Chondrocyte (in vitro differentiated cells): ENCODE measurements at regions not wholly inside any gene's neighbourhood (a gene's known extent, or its start where the extent isn't known, plus 50 kb on each side); places are given as distances from the start of the nearest gene placed in this dataset.

ENCODE experiments used
- DNase-seq: peaks from one replicate; pipeline ENCODE4 v3.0.0; 2021; ENCODE audit warnings: mixed read lengths, low spot score
- H3K27ac Mint-ChIP-seq: one replicate; pipeline ENCODE4 v1.8.0; 2021; ENCODE audit warnings: mild to moderate bottlenecking, moderate library complexity, mixed read lengths; ENCODE audit not compliant: unreplicated experiment
- H3K27me3 Mint-ChIP-seq: 2 replicates; pipeline ENCODE4 v1.8.0; 2021; ENCODE audit warnings: low read depth, mixed read lengths
- H3K36me3 Mint-ChIP-seq: 2 replicates; pipeline ENCODE4 v1.8.0; 2021; ENCODE audit warnings: low read depth, mixed read lengths
- H3K4me1 Mint-ChIP-seq: 2 replicates; pipeline ENCODE4 v1.8.0; 2021; ENCODE audit warnings: low read depth, mild to moderate bottlenecking, mixed read lengths
- H3K4me3 Mint-ChIP-seq: one replicate; pipeline ENCODE4 v1.8.0; 2021; ENCODE audit warnings: mild to moderate bottlenecking, moderate library complexity, mixed read lengths; ENCODE audit not compliant: unreplicated experiment
- H3K9me3 Mint-ChIP-seq: 2 replicates; pipeline ENCODE4 v1.8.0; 2021; ENCODE audit warnings: low read depth, mixed read lengths
- CTCF ChIP-seq: fragments of 200-600 bp; sonication (generic); IDR thresholded peaks from 2 replicates; pipeline ENCODE4 v1.5.0; 2021; ENCODE audit warnings: antibody characterized with exemption, mild to moderate bottlenecking, moderate library complexity

GRCh38 chr5:178788381-178789085 lies 58.1 kb upstream of the ZNF354A start:
- no peak overlapping the region for H3K4me3 Mint-ChIP-seq
- peak; percentile 67 for DNase-seq
- no peak for TF ChIP-seq CTCF
- H3K9me3 Mint-ChIP-seq, result peaks cover 10% of the 10 kb centered on the region
- H3K4me1 Mint-ChIP-seq, result peaks cover 14% of the 10 kb centered on the region
- H3K27ac Mint-ChIP-seq, result no peak overlapping the region
- no peaks in the 10 kb centered on the region for H3K27me3 Mint-ChIP-seq
- no peaks in the 10 kb centered on the region for H3K36me3 Mint-ChIP-seq

GRCh38 chr5:178787889-178788288 lies 57.4 kb upstream of the ZNF354A start:
- no peak for TF ChIP-seq CTCF
- Mint-ChIP-seq H3K27ac (no peak overlapping the region), H3K36me3 (no peaks in the 10 kb centered on the region), H3K9me3 (peaks cover 10% of the 10 kb centered on the region), H3K4me3 (no peak overlapping the region), H3K27me3 (no peaks in the 10 kb centered on the region), H3K4me1 (peaks cover 14% of the 10 kb centered on the region)
- DNase-seq, result peak; percentile 15

GRCh38 chr5:178786859-178787499 lies 56.5 kb upstream of the ZNF354A start:
- H3K4me1 Mint-ChIP-seq, result peaks cover 14% of the 10 kb centered on the region
- peaks cover 7% of the 10 kb centered on the region for H3K9me3 Mint-ChIP-seq
- TF ChIP-seq CTCF, result no peak
- no peak overlapping the region for H3K4me3 Mint-ChIP-seq
- H3K36me3 Mint-ChIP-seq, result no peaks in the 10 kb centered on the region
- peak; percentile 30 for DNase-seq
- no peaks in the 10 kb centered on the region for H3K27me3 Mint-ChIP-seq
- peak overlapping the region; percentile 81 for H3K27ac Mint-ChIP-seq

- peak; percentile 42 for DNase-seq
- peaks cover 8% of the 10 kb centered on the region for H3K9me3 Mint-ChIP-seq
- H3K4me3 Mint-ChIP-seq, result no peak overlapping the region
- H3K27ac Mint-ChIP-seq, result peak overlapping the region; percentile 81
- no peaks in the 10 kb centered on the region for H3K36me3 Mint-ChIP-seq
- H3K27me3 Mint-ChIP-seq, result no peaks in the 10 kb centered on the region
- peaks cover 14% of the 10 kb centered on the region for H3K4me1 Mint-ChIP-seq
- TF ChIP-seq CTCF, result no peak
Observed at GRCh38 chr5:178786417-178786816, 56.0 kb upstream of the ZNF354A start.

- TF ChIP-seq CTCF, result no peak
- Mint-ChIP-seq H3K27me3 (no peaks in the 10 kb centered on the region), H3K27ac (peak overlapping the region; percentile 81), H3K4me3 (no peak overlapping the region), H3K4me1 (peaks cover 14% of the 10 kb centered on the region), H3K9me3 (peaks cover 10% of the 10 kb centered on the region), H3K36me3 (no peaks in the 10 kb centered on the region)
- peak; percentile 47 for DNase-seq
Observed at GRCh38 chr5:178785999-178786398, 55.5 kb upstream of the ZNF354A start.
